Endodermal cell (in vitro differentiated cells): ENCODE measurements at regions not wholly inside any gene's neighbourhood (a gene's known extent, or its start where the extent isn't known, plus 50 kb on each side); places are given as distances from the start of the nearest gene placed in this dataset.

Experiments
- DNase-seq: peaks from one replicate; pipeline ENCODE4 v3.0.0-alpha.2; 2017
- H3K27ac ChIP-seq: 2 replicates; pipeline ENCODE4 v1.5.1; 2013; ENCODE audit warnings: mild to moderate bottlenecking, low read depth, low read length, moderate library complexity
- H3K27me3 ChIP-seq: 2 replicates; pipeline ENCODE4 v1.6.1; 2013; ENCODE audit warnings: mild to moderate bottlenecking, low read length, moderate library complexity; ENCODE audit not compliant: insufficient read depth, control insufficient read depth, poor library complexity, severe bottlenecking
- H3K36me3 ChIP-seq: 2 replicates; pipeline ENCODE4 v1.7.0; 2013; ENCODE audit warnings: mild to moderate bottlenecking, low read length, moderate library complexity; ENCODE audit not compliant: control insufficient read depth, insufficient read depth
- H3K4me1 ChIP-seq: one replicate; pipeline ENCODE4 v1.7.0; 2013; ENCODE audit warnings: low read length; ENCODE audit not compliant: control insufficient read depth, insufficient read depth
- H3K4me3 ChIP-seq: 2 replicates; pipeline ENCODE4 v1.5.1; 2013; ENCODE audit warnings: mild to moderate bottlenecking, low read length, moderate library complexity
- H3K9ac ChIP-seq: 2 replicates; pipeline ENCODE4 v1.6.1; 2013; ENCODE audit warnings: mild to moderate bottlenecking, low read length, moderate library complexity; ENCODE audit not compliant: poor library complexity, severe bottlenecking; ENCODE audit errors: extremely low read depth
- H3K9me3 ChIP-seq: 2 replicates; pipeline ENCODE4 v1.6.1; 2013; ENCODE audit warnings: mild to moderate bottlenecking, low read length, moderate library complexity; ENCODE audit not compliant: control insufficient read depth
- H3K27ac Mint-ChIP-seq: 2 replicates; pipeline ENCODE4 v1.8.0; 2020; ENCODE audit warnings: mixed read lengths
- H3K27me3 Mint-ChIP-seq: 2 replicates; pipeline ENCODE4 v1.8.0; 2021; ENCODE audit warnings: mild to moderate bottlenecking, mixed read lengths; ENCODE audit not compliant: insufficient read depth
- H3K36me3 Mint-ChIP-seq: 2 replicates; pipeline ENCODE4 v1.8.0; 2020; ENCODE audit warnings: low read depth, mixed read lengths
- H3K4me1 Mint-ChIP-seq: 2 replicates; pipeline ENCODE4 v1.8.0; 2020; ENCODE audit warnings: mixed read lengths
- H3K4me3 Mint-ChIP-seq: 2 replicates; pipeline ENCODE4 v1.8.0; 2020; ENCODE audit warnings: mild to moderate bottlenecking, moderate library complexity, mixed read lengths
- H3K9me3 Mint-ChIP-seq: 2 replicates; pipeline ENCODE4 v1.8.0; 2020; ENCODE audit warnings: mild to moderate bottlenecking, mixed read lengths
- CTCF ChIP-seq: fragments of 200-600 bp; sonication (generic); conservative IDR thresholded peaks from 2 replicates; pipeline ENCODE4 v1.5.0; 2021; ENCODE audit warnings: antibody characterized with exemption, mild to moderate bottlenecking
- WGBS, 2 experiments: methylation state at CpG; one replicate each; pipeline versions ENCODE4 v1.1.5 to v1.1.7; 2013; ENCODE audit warnings: missing lambda C conversion rate in 2 of 2, mixed read lengths in 1 of 2; ENCODE audit not compliant: insufficient coverage in 1 of 2, insufficient read length in 1 of 2; 5-methylcytosine and 5-hydroxymethylcytosine counted together

DNA sequence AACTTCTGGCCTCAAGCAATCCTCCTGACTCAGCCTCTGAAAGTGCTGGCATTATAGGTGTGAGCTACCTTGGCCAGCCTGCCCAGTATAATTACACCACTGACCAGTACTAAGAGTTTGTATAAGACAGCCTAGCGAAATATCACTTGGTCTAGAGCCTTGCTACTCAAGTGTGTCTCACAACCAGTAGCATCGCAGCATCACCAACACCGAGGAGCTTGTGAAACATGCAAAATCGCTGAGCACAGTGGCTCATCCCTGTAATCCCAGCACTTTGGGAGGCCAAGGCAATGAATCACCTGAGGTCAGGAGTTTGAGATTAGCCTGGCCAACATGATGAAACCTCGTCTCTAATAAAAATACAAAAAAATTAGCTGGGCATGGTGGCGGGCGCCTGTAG is 102.0 kb upstream of the GATB start:
- Mint-ChIP-seq H3K27ac (no peak overlapping the region), H3K9me3 (peaks cover 2% of the 10 kb centered on the region), H3K4me3 (no peak overlapping the region), H3K36me3 (no peaks in the 10 kb centered on the region), H3K4me1 (peaks cover 3% of the 10 kb centered on the region), H3K27me3 (peaks cover 37% of the 10 kb centered on the region)
- WGBS, 2 experiments = 88 to 89% methylated on average over 7 of the region's 7 CpGs
- Histone ChIP-seq H3K27ac (no peak overlapping the region), H3K27me3 (peaks cover 59% of the 10 kb centered on the region), H3K4me1 (no peaks in the 10 kb centered on the region), H3K36me3 (no peaks in the 10 kb centered on the region), H3K9ac (no peak overlapping the region), H3K9me3 (no peaks in the 10 kb centered on the region), H3K4me3 (no peak overlapping the region)
- TF ChIP-seq CTCF = no peak
- no peak for DNase-seq

DNA sequence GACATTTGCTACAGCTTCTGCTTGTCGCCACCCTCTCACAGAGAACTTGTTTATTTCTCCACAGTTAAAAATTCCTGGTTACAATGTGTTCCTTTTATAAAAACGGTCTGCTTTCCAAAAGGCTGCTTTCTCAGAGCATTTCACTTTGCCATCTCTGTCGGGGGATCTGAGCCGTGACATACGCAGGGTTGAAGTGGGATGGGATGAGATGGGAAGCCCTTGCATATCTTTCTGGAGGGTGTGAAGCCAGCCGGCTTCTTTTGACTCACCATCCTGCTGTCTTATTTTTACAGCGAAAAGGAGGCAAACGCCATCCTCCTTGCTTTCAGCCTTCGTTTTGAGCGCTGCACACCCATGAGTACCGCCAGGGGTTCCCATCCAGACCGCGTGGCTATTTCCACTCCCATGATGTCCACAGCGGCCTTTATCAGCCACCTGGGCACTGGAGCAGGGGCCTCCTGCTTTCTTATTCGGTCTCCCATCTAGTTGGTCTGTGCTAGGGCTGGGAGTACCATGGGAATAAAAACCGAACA is 99.8 kb upstream of the GATB start:
- H3K4me3 ChIP-seq = no peak overlapping the region
- H3K27me3 ChIP-seq = peaks cover 67% of the 10 kb centered on the region
- no peak overlapping the region for H3K9ac ChIP-seq
- H3K4me3 Mint-ChIP-seq = no peak overlapping the region
- H3K9me3 Mint-ChIP-seq = no peaks in the 10 kb centered on the region
- H3K27ac ChIP-seq = no peak overlapping the region
- DNase-seq = no peak
- peaks cover 36% of the 10 kb centered on the region for H3K27me3 Mint-ChIP-seq
- H3K4me1 ChIP-seq = no peaks in the 10 kb centered on the region
- H3K4me1 Mint-ChIP-seq = peaks cover 8% of the 10 kb centered on the region
- H3K36me3 Mint-ChIP-seq = no peaks in the 10 kb centered on the region
- no peak overlapping the region for H3K27ac Mint-ChIP-seq
- TF ChIP-seq CTCF = no peak
- H3K36me3 ChIP-seq = no peaks in the 10 kb centered on the region
- no peaks in the 10 kb centered on the region for H3K9me3 ChIP-seq
- 90 to 97% methylated on average over 6 to 16 of the region's 16 CpGs for WGBS, 2 experiments

GRCh38 chr4:151859641-151860040 is 98.8 kb upstream of the GATB start:
- Histone ChIP-seq H3K9ac (no peak overlapping the region), H3K27me3 (peaks cover 65% of the 10 kb centered on the region), H3K36me3 (no peaks in the 10 kb centered on the region), H3K9me3 (no peaks in the 10 kb centered on the region), H3K4me1 (no peaks in the 10 kb centered on the region), H3K27ac (no peak overlapping the region), H3K4me3 (no peak overlapping the region)
- Mint-ChIP-seq H3K27me3 (peaks cover 32% of the 10 kb centered on the region), H3K27ac (no peak overlapping the region), H3K4me1 (peaks cover 8% of the 10 kb centered on the region), H3K4me3 (no peak overlapping the region), H3K9me3 (no peaks in the 10 kb centered on the region), H3K36me3 (no peaks in the 10 kb centered on the region)
- DNase-seq = no peak
- 85 to 92% methylated on average over 2 to 3 of the region's 3 CpGs for WGBS, 2 experiments
- no peak for TF ChIP-seq CTCF
